ENCODE measurements at regions not wholly inside any gene's neighbourhood (a gene's known extent, or its start where the extent isn't known, plus 50 kb on each side); places are given as distances from the start of the nearest gene placed in this dataset.
A peak's percentile ranks its signal among the peaks of the same experiment; 100 is the strongest.

DNA sequence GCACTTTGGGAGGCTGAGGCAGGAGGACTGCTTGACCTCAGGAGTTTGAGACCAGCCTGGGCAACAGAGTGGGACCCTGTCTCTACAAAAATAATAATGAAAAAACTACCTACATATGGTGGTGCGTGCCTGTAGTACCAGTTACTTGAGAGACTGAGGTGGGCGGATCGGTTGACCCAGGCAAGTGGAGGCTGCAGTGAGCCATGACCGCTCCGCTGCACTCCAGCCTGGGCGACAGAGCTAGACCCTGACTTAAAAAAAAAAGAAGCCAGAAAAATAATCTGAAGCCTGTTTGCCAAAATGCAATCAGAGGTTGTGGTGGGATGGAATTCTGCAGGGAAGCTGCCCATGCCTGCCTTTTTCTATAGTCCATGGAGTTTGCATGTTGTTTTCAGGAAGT, 50.4 kb upstream of the GGTA1 start:
- H3K4me3 ChIP-seq (ENCODE audit: low read depth, low read length): no peak overlapping the region

DNA sequence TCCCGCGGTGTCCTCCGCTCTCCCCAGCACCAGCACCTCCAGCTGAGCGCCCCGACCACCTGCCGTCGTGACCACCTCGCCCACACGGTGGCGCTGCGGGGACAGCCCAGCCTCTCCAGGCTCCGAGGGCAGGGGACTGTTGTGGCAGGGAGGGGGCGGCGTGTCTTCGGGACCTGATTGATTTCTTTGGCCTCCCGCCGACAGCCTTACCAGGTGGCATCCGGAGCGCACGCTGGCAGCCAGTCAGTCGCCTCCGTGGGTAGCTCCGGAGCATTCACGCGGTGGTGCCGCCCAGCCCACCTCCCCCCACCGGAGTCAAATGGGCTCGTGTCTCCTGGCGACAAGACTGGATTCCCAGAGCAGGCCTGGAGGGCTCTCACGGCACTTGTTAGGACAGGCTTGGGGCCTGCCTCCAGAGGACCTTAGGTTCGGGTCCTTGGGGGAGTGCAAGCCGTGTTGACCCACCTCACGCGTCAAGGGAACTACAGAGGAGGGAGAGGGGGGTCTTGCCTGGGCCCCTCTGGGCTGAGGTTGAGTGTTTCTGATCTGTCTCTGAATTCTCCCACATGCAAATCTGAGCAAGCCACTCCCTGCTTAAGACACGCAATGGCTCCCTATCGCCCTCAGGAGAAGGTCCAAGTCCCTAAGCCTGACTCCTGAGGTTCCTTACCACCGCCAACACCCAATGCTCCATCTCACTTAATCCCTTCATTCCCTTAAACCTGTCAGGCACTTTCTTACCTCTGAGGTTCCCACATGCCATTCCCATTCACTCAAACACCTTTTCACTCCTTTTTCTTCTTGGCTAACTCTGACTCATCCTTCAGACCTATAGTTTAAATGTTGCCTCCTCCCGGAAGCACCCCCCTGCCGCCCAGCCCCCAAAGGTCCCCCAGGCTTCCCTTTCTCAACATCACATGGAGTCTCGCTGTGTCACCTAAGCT, 51.2 kb upstream of the GGTA1 start:
- peak overlapping the region; percentile 41 for H3K4me3 ChIP-seq (ENCODE audit: low read depth, low read length)

DNA sequence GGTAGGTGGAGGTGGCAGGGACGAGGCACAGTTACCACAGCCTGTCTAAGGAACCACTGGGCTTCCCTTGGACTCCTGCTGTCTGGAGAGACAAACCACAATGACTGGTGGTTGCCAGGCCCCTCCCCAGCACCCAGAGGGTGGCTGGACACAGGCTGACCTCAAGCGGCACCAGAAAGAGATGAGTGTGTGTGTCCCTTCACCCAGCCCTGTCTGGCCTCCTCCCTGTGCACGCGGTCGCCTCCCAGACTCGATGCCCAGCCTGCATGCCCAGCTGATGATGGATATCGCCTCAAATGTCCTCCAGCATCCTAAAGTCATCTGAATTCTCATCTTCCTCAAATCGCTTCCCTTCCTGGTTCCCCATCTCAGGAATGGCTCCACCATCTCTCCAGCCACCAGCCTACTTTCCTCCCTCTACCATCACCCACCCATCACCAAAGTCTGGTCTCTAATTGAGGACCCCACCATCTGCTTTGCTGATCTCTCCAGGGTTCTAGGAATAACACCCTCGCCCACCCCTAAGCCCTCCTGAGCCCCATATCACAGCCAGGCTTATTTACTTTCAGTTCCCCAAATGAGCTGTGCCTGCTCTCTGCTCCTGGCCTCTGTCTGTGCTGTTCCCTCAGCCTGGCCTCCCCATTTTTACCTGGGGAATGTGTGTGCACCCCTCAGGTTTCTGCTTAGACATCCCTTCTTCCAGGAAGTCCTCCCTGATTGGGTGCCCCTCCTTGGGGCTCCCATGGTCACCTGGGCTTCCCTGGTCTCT, 52.5 kb upstream of the GGTA1 start:
- no peak overlapping the region for H3K4me3 ChIP-seq (ENCODE audit: low read depth, low read length)

DNA sequence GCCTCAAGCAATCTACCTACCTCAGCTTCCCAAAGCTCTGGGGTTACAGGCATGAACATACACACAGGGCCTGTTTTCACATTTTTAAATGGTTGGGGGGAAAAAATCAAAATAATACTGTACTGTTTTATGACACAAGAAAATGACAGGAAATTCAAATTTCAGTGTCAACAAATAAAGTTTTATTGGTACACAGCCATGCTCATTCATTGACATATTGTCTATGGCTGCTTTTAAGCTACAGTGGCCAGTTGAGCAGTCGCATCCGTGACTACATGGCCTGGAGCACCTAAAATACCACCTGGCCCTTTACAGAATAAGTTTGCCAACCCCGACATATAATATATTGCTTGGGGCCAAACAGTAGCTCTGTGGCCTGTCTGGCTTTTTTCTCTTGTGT, 56.4 kb upstream of the GGTA1 start:
- H3K4me3 ChIP-seq (ENCODE audit: low read depth, low read length): no peak overlapping the region

DNA sequence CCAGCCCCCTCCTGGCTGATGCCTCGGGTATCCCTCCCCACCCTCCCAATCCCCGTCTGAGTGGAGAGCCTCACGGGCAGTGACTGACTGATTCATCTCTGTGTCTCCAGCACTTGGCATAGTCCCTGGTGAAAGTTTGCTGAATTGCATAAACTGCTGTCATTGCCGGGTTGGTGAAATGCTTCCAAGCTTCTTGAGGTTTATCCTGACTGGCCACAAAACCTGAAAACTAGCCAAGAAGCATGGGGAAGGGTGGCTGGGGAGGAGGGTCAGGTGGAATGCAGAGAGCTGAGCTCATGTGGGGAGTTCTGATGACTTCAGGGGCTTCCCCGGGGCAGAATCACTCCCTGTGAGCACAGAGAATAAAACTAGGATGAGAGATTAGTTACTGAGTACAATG, 56.9 kb upstream of the GGTA1 start:
- no peak overlapping the region for H3K4me3 ChIP-seq (ENCODE audit: low read depth, low read length)

DNA sequence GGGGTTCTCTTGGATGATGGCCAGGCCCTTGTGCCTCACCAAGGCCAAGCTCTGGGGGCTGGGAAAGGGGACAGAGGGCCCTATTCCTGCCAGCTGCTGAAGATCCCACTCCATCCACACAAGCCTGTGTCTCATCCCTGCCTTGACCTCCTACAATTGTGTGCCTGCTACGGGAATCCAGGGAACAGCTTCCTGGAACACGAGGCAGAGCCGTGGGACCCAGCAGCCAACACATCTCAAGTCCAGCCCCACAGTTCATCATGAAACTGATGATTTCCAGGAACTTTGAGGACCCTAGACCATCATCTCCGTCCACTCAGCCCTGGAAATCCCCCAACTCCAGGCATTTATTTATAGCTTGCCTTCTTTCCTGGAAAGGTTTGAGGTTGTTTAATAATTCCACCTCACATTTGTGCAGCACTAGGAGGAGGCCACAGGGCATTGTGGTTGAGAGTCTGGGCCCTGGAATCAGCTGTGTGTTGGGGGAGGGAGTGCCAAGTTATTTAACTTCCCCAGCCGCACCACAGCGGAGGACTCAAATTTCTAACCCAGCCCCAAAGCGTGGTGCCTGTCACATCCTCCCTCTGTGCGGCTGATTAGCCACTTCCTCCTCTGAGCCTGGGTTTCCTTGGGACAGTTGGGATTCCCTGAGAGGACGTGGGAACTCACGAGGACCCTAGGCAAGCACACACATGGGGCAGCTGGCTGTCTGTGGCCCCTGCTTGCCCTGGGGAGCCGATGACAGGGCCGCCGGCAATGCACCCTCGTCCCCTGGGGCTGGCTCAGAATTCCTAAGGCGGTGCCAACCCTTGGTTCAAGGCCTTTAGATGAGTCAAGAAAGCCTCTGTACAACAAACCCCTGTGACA, 58.2 kb upstream of the GGTA1 start:
- no peak overlapping the region for H3K4me3 ChIP-seq (ENCODE audit: low read depth, low read length)

DNA sequence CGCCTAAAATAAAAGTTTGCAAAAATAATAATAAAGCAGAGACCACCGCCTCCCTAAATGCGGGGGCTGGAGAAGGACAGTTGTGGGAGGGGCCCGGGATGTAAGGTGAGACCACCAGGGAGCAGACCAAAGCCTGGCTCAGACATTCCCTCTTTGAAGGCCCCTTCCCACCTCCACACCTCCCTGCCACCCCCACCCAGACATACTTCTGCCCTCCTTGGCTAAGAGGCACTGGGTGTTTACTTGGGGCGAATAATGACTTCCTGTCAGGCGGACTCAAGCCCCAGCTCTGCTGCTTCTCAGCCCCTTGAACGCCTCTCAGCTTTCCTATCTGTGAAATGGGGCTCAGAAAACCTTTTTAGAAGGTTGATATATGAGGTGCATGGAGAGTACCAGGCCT, 58.8 kb upstream of the GGTA1 start:
- H3K4me3 ChIP-seq (ENCODE audit: low read depth, low read length): no peak overlapping the region

DNA sequence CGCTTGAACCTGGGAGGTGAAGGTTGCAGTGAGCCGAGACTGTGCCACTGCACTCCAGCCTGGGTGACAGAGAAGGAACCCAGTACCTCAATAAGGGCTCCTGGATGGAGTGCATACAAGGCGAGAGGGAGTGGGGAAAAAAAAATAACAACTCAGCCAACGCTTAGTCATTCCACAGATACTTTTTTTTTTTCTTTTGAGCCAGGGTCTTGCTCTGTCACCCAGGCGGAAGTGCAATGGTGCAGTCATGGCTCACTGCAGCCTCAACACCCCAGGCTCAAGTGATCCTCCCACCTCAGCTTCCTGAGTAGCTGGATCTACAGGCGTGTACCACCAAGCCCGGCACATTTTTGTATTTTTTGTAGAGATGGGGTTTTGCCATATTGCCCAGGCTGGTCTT, 59.5 kb upstream of the GGTA1 start:
- no peak overlapping the region for H3K4me3 ChIP-seq (ENCODE audit: low read depth, low read length)

DNA sequence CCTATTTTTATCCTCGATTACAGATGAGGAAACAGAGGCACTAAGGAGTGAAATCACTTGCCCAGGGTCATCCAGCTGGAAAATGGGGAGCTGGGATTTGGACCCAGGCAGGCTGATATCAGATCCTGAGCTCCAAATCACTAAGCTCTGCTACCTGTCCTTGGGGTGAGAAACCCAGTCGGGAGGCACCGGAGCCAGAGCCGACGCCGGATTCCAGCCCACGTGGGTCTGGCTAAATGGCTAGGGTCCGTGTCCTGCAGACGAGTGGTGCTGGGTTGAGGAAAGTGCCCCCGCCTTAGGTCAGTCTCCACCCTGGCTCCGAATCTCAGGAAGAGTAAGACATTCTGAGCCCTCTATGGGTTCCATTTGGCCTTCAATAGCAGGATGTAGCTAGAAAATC, 61.3 kb upstream of the GGTA1 start:
- H3K4me3 ChIP-seq (ENCODE audit: low read depth, low read length): no peak overlapping the region

DNA sequence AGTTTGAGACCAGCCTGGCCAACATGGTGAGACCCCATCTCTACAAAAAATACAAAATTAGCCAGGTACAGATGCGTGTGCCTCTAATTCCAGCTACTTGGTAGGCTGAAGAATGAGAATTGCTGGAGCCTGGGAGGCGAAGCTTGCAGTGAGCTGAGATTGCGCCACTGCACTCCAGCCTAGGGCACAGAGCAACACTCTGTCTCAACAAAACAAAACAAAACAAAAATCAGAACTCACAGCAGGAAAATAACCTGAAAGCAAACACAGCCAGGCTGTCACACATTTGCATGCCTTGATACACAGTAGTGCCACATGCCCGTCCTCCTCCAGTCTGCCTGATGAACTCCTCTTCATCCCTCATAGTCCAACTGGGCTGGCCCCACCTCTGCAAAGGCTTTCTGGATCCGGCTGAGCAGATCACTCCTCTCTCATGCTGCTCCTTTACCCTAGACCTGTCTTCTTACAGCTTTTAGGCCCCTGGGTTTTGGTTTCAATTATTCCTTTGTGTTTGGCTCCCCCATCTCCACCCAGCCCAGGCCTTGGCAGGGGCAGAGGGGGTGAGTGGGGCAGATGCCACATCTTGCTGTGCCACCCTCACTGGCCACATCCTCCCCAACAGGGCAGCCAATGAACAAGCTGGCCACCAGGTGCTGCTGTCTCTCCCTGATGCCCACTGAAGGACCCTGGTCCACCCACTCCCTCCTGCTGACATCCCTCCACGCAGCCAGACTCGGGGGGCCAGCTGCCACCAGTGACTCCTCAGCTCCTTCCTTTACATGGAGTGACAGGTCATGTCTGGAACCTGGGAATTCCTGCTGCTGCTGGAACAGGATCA, 62.0 kb upstream of the GGTA1 start:
- H3K4me3 ChIP-seq (ENCODE audit: low read depth, low read length): no peak overlapping the region

DNA sequence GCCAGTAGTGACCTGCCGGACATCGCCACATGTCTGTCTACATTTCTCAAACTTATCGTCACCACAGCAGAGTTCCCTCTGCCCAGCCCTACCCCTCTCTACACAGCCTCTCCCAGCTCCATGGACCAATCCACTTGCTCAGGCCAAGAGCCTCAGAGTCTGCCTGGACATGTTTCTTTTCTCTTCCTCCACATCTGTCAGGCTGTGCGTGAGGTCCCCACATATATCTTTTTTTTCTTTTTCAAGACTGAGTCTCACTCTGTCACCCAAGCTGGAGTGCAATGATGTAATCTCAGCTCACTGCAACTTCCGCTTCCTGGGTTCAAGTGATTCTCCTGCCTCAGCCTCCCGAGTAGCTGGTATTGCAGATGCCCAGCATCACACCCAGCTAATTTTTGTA, 62.7 kb upstream of the GGTA1 start:
- H3K4me3 ChIP-seq (ENCODE audit: low read depth, low read length): no peak overlapping the region

DNA sequence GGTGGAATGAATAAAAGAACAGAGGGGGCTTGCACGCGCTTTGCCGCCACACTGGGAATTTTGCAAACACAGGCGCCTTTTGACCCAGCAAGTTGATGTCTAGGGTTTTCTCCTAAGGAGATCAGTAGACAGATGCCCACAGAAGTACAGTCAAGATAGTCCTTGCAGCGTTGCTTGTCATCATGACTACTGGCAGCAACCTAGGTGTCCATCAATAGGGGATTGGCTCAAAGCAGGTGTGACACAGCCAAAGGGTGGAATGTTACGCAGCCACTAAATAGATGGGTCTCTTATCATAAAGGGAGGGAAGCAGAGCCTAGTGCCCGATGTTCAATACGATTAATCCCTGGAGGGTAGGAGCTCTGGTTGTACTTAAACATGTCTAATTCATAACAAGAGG, 63.8 kb upstream of the GGTA1 start:
- no peak overlapping the region for H3K4me3 ChIP-seq (ENCODE audit: low read depth, low read length)

DNA sequence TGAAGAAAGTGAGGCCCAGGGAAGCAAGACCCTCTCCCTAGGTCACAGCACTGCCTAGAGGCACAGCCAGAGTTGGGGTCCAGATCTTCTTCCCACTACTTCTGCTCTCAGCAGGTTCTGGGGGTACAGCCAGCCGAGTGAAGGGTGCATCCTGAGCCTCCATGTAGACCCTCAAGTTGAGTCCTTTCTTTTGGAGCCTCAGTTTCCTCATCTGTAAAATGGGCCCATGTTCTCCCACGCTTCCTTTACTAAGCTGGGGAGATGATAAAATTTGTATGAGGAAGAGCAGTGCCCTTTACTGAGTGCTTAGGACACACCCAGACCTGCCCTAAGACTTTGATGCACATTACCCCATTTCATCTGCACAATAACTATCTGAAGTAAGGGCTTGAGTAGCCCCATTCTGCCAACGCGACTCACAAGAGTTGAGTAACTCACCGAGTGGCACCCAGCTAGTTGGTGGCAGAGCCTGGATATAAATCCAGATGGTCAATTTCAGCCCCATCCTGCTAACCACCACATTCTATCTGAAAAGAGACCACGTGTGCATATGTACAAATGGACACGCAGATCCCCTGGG, 64.3 kb upstream of the GGTA1 start:
- H3K4me3 ChIP-seq (ENCODE audit: low read depth, low read length): no peak overlapping the region

DNA sequence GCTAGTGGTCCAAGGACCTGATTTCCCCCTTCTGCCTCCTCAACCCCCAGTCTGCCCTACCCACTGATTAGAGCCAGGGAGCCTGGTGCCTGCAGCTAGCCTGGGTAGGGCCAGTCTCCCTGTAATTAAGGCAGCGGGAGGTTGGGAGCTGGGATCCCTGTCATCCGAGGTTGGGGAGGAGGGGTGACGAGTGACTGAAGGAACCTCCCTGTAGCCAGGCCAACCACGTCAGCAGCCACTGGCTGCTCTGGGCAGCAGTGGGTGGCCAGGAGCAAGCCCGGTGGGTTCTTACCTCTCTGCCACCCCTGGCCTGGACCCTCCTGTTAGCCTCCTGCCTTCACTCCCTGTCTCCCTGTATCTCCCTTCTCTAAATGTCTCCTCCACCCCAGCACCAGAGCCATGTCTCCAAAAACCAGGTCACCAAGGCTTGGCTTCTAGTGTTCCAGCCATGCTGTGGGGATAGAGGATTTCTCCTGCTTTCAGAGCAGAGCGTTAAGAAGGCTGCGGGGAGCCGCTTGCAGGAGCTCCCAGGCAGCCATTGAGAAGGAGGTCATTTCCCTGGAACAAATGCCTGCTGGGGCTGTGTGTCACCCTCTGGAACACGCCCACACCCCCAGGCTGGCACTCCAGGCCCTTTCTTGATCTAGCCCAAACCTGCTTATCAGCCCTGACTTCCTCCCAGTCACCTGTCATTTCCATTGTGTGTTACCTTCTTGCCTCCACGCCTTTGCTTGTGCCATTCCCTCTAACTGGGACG, 65.0 kb upstream of the GGTA1 start:
- H3K4me3 ChIP-seq (ENCODE audit: low read depth, low read length): no peak overlapping the region

DNA sequence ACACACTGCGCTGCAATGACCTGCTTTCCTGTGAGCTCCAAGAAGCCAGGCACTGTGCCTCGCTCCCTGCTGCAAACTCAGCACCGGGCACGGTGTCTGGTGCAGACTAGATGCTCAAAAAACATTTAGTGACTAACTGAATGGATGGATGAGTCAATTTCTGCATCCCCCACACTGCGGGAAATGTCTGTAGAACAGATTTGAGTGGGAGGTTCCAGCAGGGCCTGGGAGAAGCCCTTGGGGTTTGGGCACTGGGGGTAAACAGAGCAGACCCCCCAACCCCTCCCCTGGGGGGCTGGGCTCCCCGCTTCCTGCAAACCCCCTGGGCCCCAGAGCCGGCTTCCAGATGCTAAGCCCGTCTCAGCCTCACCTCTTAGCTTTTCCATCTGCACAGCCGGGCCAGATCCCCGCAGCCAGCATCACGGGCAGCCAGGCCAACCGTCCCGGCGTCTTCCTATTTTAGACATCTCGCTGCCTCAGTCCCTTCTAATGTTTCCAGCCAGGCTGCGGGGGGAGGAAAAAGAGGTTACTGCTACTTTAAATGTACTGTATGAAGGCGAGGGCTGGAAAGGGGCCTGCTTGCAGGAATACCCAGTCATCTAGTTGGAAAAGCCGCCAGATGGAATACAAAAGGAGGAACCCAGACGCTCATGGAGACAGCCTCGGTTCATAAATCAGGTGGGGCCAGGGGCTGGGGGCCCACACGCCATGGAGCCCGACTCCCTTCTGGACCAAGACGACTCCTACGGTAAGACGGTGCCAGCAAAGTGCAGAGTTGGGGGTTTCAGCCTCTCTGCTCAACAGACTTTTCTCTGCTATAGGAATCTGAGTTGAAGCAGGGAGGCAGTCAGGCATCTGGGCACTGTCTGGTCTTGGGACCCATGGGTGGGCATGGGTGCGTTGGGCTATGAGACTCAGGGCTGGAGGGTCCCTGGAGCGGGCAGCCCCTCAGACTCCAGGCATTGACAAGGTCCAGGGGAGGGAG, 67.1 kb upstream of the GGTA1 start:
- H3K4me3 ChIP-seq (ENCODE audit: low read depth, low read length): no peak overlapping the region

DNA sequence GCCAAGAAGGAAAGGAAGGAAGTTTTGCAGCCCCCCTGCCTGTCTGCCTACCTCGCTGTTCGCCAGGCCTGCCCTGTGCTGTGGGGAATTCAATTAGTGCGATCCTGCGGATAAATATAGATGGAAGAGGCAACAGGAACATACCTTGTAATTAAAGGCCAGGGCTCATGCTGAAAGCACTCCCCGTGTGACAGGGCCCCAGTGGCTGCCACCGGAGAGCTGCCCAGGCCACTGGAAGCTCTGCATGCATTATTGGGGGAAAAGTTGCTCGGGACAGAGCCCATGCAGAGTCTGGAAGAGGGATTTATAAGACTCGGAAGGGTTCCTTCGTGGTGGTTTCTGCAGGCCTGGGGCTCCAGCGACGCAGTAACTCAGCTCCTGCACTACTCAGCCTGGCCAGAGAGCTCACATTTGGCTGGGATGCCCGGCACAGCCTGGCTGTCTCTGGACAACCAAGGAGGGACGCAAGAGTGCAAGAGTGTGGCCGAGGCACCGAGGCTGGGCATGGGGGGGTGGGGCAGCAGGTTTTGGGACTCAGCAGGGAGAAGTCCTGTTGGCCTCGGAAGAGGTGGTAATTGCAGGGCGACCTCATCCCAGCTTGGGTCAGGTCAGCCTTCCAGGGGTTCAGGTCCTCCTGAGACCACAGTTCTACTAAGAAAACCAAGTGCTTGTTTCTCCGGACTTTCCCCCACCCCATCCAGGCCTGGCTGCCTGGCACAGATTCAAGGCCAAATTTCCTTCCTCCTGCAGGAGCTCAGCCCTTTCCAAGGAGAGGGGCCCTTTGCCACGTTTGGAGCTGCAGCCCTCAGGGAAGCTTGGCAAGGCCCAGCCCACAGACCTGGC, 68.1 kb upstream of the GGTA1 start:
- no peak overlapping the region for H3K4me3 ChIP-seq (ENCODE audit: low read depth, low read length)

Data from iPS-11a (cell line).